Thyroid gland (tissue), 4 donors: ENCODE measurements at regions not wholly inside any gene's neighbourhood (a gene's known extent, or its start where the extent isn't known, plus 50 kb on each side); places are given as distances from the start of the nearest gene placed in this dataset.

Experiments used
- DNase-seq, 2 donors: peaks; one replicate each; pipeline ENCODE4 v3.0.0-alpha.2; 2019
- H3K27ac ChIP-seq, 3 donors: fragments of 200-600 bp; sonication (generic); 1 replicate in 2 of 3; 2 replicates in 1 of 3; pipeline ENCODE4 v1.5.1; 2016 to 2019; ENCODE audit warnings: mild to moderate bottlenecking in 1 of 3, moderate library complexity in 1 of 3
- H3K27me3 ChIP-seq: fragments of 200-600 bp; sonication (generic); one replicate; pipeline ENCODE4 v1.5.1; 2019
- H3K36me3 ChIP-seq, 2 donors: fragments of 200-600 bp; sonication (generic); one replicate each; pipeline ENCODE4 v1.5.1; 2016 to 2019
- H3K4me1 ChIP-seq, 2 donors: fragments of 200-600 bp; sonication (generic); one replicate each; pipeline ENCODE4 v1.5.1; 2017 to 2019
- H3K4me3 ChIP-seq, 3 donors: fragments of 200-600 bp; sonication (generic); replicated peaks in 1 of 3; 1 replicate in 2 of 3; 2 replicates in 1 of 3; pipeline ENCODE4 v1.5.1; 2016; ENCODE audit warnings: mild to moderate bottlenecking in 1 of 3
- H3K9me3 ChIP-seq: fragments of 200-600 bp; sonication (generic); one replicate; pipeline ENCODE4 v1.5.1; 2017
- POLR2A ChIP-seq, 2 donors: fragments of 450-650 bp; IDR thresholded peaks; one replicate each; pipeline ENCODE4 v1.6.1; 2017; ENCODE audit warnings: antibody characterized with exemption in 2 of 2, mild to moderate bottlenecking in 2 of 2, moderate library complexity in 1 of 2
- WGBS, 2 donors: methylation state at CpG; one replicate each; pipeline ENCODE4 v1.1.5; 2017; 5-methylcytosine and 5-hydroxymethylcytosine counted together
- intact Hi-C: fragments of 100-400 bp; cut with DNase I; formaldehyde crosslinking; loops from one replicate; pipeline ENCODE4 v1.15.1; 2023
- TF ChIP-seq, protein P1 (sequence below), 6 experiments: fragments of 200-600 bp in 3 of 6; fragments of 450-650 bp in 3 of 6; sonication (generic) in 3 of 6; IDR thresholded peaks; one replicate each; pipeline ENCODE4 v1.5.1; 2016 to 2019; ENCODE audit warnings: antibody characterized with exemption in 6 of 6, mild to moderate bottlenecking in 2 of 6, inconsistent platforms in 1 of 6, moderate library complexity in 1 of 6

DNA sequence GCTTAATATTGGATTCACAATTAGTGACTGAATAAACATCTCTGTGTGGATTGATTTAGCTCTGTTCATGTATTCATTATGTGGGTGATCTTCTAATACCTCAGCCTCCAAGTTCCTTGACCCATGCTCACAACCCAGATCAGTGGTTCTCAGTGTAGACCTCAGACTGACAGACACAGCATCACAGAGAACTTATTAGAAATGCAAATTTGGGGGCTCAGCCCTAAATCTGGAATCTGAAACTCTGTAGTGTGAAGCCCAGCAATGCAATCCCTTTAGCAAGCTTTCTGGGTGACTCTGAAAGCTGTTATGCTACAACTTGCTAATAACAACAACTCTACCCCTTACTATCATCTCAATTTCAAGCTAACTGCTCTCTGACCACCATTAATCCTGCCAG is 273.1 kb upstream of the FANCL start:
- no peaks in the 10 kb centered on the region for H3K36me3 ChIP-seq
- no peaks in the 10 kb centered on the region for H3K4me1 ChIP-seq
- TF ChIP-seq, protein P1, sequence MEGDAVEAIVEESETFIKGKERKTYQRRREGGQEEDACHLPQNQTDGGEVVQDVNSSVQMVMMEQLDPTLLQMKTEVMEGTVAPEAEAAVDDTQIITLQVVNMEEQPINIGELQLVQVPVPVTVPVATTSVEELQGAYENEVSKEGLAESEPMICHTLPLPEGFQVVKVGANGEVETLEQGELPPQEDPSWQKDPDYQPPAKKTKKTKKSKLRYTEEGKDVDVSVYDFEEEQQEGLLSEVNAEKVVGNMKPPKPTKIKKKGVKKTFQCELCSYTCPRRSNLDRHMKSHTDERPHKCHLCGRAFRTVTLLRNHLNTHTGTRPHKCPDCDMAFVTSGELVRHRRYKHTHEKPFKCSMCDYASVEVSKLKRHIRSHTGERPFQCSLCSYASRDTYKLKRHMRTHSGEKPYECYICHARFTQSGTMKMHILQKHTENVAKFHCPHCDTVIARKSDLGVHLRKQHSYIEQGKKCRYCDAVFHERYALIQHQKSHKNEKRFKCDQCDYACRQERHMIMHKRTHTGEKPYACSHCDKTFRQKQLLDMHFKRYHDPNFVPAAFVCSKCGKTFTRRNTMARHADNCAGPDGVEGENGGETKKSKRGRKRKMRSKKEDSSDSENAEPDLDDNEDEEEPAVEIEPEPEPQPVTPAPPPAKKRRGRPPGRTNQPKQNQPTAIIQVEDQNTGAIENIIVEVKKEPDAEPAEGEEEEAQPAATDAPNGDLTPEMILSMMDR (IDR thresholded peaks at IDR 0.05): no peak
- H3K4me3 ChIP-seq: no peak overlapping the region
- no peaks in the 10 kb centered on the region for H3K9me3 ChIP-seq
- no peak overlapping the region for H3K27ac ChIP-seq
- intact Hi-C loops: no loop called here
- DNase-seq: no peak
- no peaks in the 10 kb centered on the region for H3K27me3 ChIP-seq

DNA sequence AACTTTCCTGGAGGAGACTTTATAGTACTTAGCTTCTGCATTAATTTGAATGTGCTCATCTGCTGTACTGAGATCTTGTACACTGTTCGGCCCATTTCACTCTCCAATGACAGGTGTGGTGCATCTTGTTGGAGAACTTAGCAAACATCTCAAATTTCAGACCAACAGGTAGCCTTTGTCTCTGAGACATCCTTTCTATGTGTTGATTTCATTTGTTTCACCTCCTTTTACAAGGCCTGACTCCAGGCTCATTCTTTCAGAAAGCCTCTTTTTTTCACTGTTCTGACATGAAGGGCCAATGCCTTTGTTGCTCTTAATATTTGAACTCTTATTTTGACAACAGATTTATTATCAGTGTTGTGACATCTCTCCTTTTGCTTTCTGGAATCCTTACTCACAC is 271.8 kb upstream of the FANCL start:
- Histone ChIP-seq H3K36me3 (no peaks in the 10 kb centered on the region), H3K4me3 (no peak overlapping the region), H3K4me1 (no peaks in the 10 kb centered on the region), H3K9me3 (no peaks in the 10 kb centered on the region), H3K27ac (no peak overlapping the region), H3K27me3 (no peaks in the 10 kb centered on the region)
- no peak for DNase-seq
- intact Hi-C loops: no loop called here
- WGBS, 2 donors: 89 to 95% methylated on average over 1 of the region's 1 CpG
- no peak for TF ChIP-seq POLR2A (IDR thresholded peaks at IDR 0.05)
- TF ChIP-seq, protein P1 (IDR thresholded peaks at IDR 0.05): no peak

DNA sequence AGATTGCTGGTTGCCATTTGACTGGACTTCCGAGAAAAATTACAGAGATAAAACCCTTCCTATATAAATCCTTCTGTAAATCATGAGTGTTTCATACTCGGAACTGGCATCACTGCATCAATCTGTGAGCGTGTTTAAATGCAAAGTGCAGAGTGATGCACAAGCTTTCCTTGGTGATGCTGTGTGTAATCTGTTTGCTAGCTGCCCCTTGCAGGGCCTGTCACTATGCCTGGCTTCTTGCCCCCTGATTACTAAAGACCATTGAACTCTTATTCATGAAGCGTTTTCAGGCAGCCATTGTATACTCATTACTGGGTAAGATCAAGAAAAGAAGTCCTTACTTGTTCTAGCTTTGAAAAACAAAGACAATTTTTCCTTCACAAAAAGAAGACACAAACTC is 266.9 kb upstream of the FANCL start:
- H3K4me3 ChIP-seq: no peak overlapping the region
- H3K36me3 ChIP-seq: no peaks in the 10 kb centered on the region
- no peaks in the 10 kb centered on the region for H3K9me3 ChIP-seq
- DNase-seq: no peak
- no peaks in the 10 kb centered on the region for H3K27me3 ChIP-seq
- intact Hi-C loops: no loop called here
- TF ChIP-seq, protein P1 (IDR thresholded peaks at IDR 0.05): no peak
- no peak for TF ChIP-seq POLR2A (IDR thresholded peaks at IDR 0.05)
- no peak overlapping the region for H3K27ac ChIP-seq
- 91% methylated on average over 4 of the region's 4 CpGs for WGBS, 2 donors
- H3K4me1 ChIP-seq: no peaks in the 10 kb centered on the region

DNA sequence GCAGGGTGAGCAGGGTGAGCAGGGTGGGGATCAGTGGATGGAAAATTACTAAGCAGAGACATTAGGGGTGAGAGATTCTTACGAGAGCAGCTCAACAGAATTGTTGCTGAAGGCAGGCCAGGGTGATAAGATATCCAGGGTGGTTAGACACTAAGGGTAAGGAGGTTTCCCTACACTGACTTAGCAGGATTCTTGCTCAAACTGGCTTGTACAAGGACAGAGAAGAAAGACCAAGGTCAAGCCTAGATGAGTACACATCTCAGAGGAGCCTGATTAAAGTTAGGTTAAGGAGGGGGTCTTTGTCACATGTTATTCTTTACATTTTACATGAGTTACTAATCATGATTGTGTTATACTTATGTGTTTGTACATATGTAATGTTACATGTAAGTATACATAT is 262.8 kb upstream of the FANCL start:
- H3K27me3 ChIP-seq: no peaks in the 10 kb centered on the region
- no peak overlapping the region for H3K27ac ChIP-seq
- no peak for DNase-seq
- H3K4me1 ChIP-seq: no peaks in the 10 kb centered on the region
- no peaks in the 10 kb centered on the region for H3K36me3 ChIP-seq
- no peaks in the 10 kb centered on the region for H3K9me3 ChIP-seq
- intact Hi-C loops: no loop called here
- WGBS, 2 donors: 93 to 97% methylated on average over 1 of the region's 1 CpG
- TF ChIP-seq, protein P1 (IDR thresholded peaks at IDR 0.05): no peak
- TF ChIP-seq POLR2A (IDR thresholded peaks at IDR 0.05): no peak
- no peak overlapping the region for H3K4me3 ChIP-seq

DNA sequence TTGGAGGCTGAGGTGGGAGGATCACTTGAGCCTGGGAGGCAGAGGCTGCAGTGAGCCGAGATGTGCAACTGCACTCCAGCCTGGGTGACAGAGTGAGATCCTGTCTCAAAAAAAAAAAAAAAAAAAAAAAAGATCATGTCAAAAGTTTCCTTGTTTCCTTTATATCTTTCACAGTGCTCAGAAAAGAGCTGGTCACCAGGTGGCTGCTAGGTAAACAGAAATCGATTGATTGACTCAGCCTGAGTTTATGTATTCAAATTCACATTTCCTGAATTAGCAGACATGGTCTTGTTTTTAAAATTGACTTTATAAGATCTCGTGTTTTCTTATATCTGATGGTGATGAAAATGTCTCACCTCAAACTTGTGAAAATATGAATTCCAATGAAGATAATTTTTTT is 261.8 kb upstream of the FANCL start:
- Histone ChIP-seq H3K27ac (no peak overlapping the region), H3K36me3 (no peaks in the 10 kb centered on the region), H3K9me3 (no peaks in the 10 kb centered on the region), H3K27me3 (no peaks in the 10 kb centered on the region), H3K4me3 (no peak overlapping the region), H3K4me1 (no peaks in the 10 kb centered on the region)
- WGBS, 2 donors: 74 to 82% methylated on average over 3 of the region's 3 CpGs
- intact Hi-C loops: no loop called here
- TF ChIP-seq POLR2A (IDR thresholded peaks at IDR 0.05): no peak
- TF ChIP-seq, protein P1 (IDR thresholded peaks at IDR 0.05): no peak
- DNase-seq: no peak
